HG02870 (cell line): ENCODE measurements at regions not wholly inside any gene's neighbourhood (a gene's known extent, or its start where the extent isn't known, plus 50 kb on each side); places are given as distances from the start of the nearest gene placed in this dataset.

Experiments
- ATAC-seq: cut with Tn5 transposase; IDR thresholded peaks from one replicate; pipeline ENCODE4 v1.9.1; 2021; ENCODE audit warnings: mild to moderate bottlenecking, moderate library complexity; ENCODE audit not compliant: unreplicated experiment

DNA sequence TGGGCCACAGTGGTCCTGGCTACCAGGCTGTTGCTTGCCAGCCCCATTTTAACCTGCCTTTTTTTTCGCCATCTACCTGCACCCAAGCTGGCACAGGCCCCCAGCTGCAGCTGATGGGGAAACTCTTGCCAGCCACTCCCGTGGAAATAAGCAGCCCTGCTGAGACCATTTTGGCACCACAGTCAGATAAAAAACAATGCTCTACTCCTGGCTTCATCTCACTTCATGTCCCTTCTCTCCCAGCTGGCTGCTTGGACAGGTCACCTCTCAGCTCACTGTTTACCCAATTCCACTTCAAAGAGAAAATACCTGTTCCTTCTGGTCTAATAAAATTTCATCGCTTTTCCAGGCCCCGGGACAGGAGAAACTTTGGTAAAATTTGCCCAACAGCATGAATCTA is 322.6 kb upstream of the SLC30A5 start:
- no peak for ATAC-seq

DNA sequence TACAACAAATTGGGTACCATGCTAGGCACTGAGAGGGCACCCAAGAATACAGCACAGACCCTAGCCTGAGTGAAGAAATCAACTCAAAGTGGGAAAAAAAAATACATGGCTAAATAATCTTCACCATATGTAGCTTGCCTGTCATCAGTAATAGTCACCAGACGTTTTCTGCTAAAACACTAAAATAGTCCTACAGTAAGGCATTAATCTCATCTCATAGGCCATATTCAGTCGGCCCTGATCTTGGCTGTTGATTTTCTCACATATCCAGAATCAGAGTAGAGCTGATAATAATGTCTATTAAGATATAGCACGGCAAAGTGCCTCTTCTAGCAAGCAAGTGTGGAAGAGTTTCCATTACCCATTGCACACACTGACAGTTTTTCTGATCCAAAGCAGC is 322.1 kb upstream of the SLC30A5 start:
- no peak for ATAC-seq

DNA sequence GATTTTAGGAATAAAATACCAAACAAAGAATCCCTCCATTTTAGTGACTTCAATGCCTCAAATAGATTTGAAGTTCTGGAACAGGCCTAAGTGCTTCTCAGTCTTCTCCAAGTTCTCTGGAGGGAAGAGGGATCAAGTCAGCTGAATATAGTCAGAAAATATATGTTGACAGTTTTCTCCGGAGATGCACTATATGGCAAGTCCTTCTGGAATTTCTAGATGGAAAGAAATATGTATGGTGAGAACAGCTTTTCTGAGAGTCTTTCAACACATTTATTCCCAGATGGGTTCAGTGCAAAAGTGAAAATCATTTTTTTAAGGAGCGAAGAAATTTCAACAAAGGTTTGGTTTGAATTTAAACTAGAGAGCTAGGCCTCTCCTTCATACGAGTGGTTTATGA is 317.4 kb upstream of the SLC30A5 start:
- no peak for ATAC-seq

DNA sequence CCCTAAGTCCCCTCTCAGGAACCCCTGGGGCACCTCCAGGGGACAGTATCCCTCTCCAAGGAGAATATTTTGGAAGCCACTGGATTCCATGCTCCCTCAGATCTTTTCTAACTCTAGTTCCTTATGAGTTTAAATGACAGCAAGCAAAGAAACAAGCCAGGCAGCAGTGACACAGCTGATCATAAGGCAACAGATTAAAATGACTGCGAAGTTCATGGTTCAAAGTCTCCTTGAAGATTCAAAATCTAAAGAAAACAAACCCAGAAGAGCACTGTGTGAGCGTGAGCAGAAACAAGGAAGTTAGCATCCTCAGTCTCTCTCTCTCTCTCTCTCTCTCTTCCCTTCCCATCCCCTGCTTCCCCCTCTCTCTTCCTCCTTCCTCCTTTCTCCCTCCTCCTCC is 316.7 kb upstream of the SLC30A5 start:
- no peak for ATAC-seq

DNA sequence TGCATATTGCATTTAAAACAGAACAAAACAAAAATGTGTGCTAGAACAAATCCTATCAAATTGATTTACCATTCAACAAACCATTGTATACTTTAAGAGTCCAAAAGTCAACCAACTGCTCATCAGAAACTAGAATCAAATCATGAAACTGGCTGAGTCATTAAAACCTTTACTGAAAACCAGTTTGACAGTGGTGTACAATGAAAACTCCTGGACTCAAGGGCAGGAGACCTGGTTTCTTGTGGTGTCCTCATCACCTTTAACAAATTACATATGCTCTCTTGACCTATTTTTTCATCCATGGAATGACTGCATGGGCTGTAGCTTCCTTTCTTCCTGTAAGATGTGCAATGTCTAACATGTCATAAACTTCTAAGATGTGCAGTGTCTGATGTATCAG is 315.3 kb upstream of the SLC30A5 start:
- ATAC-seq = no peak

DNA sequence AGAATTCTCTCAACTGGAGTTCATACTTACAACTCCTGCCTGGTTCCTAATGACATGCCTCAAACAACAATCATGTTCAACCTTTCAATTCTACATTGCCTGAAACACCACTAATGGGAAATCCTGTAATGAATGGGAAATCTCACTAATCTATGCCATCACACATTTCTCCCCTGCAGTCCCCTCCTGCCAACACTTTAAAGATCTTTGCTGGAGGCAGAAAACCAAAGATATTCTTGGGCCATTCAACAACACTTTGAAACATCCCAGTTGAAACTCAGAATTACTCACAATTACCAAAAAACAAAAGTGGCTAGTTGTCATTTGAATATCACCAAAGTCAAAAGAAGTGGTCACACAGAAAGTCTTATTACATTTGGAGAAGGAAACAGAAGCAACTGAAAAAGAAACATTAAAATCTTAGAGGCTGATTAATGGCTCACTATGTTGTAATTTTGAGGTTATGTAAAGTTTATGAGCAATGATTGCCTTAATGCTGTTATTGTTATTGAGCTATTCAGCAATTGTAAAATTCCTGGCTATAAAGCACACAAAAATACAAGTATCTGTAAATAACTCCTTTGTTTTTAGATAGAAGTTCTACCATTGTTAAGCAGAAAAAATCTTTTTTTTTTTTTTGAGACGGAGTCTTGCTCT is 313.4 kb upstream of the SLC30A5 start:
- no peak for ATAC-seq

DNA sequence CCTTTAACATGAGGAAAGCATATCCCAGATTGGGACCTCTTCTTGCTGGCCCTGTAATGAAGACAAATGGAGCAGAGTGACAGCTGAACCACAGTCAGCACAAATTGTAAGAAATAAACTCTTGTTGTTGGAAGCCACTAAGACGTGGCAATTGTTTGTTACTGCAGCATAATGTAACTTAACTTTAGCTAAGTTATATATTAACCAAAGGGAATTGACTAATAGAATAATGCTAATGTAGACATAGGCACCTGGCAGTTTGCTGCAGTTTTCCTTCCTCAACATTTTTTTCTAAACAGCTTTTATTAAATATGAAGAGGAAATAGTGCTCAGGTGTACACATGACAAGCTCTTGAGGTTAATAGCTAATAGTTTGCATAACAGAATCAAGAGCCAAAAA is 300.7 kb upstream of the SLC30A5 start:
- ATAC-seq = no peak

DNA sequence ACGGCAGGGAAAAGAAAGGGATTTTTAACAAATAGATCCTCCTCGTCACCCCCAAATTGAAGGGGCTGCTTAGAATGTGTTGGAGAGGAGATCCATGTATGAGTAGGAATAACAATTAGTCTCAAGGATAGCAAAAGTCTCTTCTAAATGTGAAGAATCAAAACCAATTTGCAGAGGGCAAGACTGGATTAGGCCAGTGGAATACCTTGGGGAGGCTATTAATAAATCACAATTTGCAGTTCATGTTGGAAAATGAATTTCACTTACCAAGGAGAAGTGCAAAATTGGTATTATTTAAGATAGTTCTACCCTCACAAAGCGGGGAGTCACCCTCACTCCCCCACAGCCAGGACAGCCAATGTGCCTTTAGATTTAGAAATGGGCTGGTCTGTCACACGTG is 299.8 kb upstream of the SLC30A5 start:
- ATAC-seq = no peak

DNA sequence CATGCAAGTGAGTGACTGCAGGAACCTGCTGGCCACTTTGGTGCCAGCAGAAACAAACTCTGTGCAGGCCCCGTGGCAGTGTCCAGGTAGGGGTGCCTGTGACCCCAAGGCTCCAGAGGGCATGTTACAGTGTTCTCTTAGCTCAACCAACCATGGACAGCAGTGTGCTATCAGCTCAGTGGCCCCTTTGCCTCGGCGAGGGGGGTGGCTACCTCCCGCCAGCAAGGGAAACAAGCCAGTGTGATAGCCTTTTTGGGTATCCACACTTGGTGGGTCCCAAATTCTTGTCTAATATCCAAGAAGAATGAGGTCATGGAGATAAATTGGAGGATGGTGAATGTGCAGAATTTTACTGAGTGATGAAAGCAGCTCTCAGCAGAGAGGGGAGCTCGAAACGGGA is 298.6 kb upstream of the SLC30A5 start:
- ATAC-seq = no peak

DNA sequence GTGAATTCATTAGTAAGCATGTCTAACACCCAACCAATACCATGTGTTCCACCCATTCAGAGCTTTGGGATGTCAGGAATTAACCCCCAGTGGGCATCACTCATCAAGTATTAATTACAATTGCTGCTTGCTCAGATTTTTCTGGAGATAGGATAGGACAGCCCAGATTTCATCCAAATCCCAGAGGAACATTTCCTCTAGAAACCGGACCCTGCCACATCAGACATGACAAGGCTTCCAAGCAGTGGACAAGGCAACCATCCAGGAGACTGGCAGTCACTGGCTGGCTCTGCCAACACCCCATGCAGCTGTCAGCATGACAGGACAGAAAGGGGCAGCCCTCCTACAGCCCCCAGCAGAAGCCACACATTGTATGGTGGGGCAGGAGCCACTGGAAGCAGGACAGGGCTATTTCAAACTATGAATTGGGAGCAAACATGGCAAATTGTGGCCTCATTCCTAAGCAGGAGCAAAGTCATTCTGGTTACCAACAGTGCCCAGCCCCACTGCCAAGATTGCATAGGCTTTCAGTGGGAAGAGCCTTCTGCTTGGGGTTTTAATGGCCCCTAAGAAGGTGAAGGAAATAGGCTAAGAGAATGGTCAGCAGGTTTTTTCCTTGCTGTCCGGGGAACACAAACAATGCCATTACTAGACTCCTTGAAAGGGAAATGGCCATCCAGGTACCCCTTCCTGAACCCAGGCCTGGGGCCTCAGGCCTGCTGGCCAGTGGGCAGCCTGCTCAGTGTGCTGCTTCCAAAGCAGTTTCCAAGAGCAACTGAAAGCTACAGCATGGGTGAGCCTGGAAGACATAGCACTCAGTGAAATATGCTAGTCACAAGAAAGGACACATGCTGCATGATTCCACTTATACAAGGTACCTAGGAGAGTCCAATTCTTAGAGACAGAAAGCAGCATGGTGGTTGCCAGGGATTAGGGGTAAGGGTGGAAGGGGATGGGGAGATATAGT is 294.7 kb upstream of the SLC30A5 start:
- no peak for ATAC-seq

DNA sequence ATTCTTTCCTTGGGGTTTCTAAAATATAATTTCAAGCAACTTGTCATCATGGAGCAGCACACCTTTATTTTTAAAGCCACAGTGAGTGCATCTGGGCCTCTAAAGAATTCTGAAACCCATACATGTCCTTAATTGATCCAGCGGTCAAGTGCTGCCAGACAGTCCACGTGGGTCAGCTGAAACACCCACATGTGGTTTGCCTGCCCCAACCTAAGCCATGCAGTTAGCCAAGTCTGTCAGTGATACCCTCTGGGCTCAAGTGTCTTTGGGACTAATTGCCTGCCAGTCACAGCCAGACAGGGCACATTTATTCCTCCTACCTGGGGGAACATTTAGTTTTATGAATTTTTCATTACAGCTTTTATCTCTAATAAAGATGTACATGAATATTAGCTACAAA is 291.4 kb upstream of the SLC30A5 start:
- no peak for ATAC-seq

DNA sequence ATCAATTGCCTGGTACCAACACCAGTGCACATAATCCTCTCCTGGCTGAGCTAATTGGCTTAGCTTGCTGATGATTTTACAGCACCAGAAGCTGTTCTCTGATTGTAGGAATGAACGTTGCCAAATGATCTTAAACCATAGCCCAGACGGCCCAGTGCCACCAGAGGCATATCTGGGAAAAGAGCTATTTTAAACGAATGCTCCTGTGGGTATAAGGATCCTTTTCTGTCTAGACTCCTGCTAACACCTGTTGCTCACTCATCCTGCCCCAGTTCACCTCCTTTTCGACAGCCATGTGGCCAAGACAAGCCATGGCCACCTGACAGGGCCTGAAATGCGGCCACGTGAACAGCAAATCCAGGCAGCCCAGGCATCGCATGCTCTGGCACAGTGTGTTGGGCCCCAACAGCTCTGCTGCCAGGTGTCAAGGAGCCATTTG is 289.9 kb upstream of the SLC30A5 start:
- ATAC-seq = no peak

DNA sequence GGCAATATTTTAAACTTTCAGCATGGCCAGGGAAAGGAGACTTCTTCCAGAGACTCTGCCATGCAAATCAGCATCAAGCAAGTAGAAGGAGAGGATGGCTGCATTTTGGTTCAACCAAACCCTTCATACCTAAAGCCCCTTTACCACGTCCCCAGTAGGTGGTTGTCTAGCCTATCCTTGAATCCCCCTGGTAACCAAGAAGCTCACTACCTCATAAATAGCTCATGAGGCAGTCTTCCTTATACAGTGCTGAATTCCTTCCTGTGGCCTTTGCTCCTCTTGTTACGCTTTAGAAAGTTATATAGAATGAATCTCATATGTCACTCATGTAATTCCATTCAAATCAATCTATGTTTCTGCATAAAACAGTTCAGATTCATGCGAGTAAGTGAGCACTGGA is 289.5 kb upstream of the SLC30A5 start:
- no peak for ATAC-seq

DNA sequence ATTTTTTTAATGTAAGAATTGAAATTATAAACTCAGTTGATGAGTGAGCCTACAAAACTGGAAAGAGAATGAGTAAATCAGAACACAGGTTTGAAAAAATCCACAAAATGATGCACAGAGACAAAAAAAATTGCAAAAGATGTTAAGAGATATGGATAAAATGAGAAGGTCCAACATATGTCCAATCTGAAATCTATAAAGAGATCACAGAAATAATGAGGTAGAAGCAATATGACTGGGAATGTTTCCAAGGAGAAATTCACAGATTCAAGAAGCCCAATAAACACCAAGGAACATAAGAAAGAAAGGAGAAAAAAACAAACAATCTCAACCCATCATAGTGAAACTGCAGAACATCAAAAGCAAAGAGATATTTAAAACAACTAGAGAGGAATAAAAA is 288.4 kb upstream of the SLC30A5 start:
- ATAC-seq = no peak

DNA sequence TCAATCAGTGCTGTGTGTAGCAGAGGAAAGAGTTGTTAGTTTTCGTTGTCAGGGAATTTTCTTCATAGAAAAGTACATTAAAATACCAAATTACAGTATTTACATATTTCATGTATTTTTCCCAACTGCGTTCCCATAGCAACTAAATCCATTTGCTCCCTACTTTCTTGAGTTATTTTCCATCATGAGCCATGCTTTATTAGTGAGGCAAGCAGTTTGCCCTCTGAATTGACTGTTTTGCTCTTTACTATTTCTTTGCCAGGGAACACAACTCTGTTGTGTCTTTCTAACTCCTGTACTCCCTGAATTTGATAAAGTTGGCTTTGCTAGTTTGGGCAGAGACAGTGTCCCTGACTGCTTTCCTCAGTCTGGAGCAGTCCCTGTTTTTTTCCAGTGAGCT is 276.2 kb upstream of the SLC30A5 start:
- ATAC-seq = no peak

DNA sequence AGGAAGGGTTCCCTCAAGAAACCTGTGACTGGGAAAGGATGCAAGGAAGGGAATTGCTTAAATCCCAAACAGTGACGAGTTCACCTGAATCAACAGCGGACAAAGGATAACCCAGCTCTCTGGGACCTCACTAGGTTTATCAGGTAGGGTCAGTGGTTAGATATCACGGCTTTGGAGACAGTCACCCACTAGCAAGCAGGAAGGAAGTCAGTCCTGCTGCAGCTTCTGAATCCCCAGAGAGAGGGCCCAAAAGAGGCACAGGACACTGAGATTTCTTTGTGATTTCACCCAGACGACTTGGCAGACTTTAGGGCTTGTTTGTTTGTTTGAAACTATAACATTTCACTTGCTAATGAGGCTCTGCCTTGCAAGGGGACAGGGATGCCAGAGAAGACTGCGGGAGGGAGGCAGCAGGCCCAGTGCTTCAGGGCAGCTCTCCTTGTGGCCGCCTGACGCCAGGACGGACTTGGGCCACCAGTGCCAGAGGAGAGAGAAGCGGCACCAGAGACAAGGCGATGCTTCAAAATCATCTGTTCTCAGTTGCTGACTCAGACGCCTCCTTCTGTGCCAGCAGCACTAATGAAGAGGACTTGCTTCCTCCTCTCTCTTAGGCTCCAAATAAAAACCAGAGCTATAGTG is 275.6 kb upstream of the SLC30A5 start:
- ATAC-seq = no peak

DNA sequence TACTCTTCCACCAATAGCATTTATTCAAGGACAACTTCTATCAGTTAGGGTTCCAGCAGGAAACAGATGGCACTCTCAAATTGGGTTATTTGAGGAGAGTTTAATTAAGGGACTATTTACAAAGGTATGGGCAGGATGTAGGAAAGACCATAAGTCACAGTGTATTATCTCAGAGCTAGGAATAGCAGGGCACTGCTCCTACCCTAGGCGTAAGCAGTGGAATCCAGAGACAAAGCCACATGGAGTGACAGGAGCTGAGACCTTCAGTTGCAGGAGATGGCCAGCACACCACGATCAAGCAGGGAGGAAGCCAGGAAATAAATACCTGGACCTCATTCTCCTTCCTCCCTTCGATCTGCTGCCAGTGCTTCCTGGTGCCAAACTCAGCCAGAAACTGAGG is 274.9 kb upstream of the SLC30A5 start:
- no peak for ATAC-seq

DNA sequence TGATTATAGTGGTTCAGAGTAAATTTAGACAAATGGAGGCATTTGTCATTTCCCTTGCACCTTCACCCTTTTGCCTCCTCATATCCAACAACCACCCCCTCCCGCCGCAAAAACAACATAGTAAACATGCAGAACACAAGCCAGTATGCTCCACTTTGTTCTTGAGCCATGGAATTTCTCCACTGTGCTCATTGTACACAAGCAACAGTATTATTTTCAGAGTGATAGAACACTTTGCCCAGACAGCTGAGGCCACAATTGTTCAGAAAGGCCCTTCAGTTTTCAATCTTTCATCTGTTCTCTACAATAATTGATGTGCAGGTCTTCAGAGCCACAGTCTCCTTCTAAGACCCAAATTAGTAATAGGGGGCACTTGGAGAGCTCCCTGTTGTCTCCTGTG is 272.8 kb upstream of the SLC30A5 start:
- no peak for ATAC-seq

DNA sequence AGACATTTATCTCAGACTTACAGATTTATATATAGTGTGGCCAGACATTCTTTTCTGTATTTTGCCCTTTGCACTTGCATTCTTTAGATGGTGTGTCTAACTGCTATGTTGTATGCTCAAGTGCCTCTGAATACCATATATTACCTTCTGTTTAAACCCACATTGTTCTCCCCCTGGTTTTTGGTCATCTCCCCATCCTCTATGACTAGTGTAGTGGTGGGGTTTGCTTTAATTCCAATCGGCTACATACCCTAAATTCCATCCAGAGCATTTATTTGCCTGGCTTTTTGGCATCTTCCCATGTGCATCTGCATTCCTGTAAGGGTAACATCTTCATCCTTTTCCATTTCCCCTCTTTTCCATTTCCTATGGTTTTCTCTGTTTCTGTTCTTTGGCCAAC is 271.0 kb upstream of the SLC30A5 start:
- no peak for ATAC-seq

DNA sequence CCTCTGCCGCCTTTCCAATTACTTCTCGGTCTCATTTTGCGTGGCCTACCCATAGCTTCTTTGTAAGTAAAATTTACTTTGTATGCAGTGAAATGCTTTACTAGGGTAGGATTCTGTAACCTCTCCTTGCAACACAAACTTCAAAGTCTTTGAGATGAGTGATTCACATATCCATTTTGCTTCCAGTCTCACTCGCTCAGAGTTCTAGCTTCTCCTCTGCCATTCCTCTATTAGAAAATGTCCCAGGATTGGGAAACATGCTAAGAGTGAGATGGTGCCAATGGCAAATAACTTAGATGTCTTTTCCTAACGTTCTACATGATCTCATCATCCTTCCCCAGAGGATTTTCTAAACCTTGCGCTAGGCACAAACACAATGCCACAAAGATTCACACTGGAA is 270.5 kb upstream of the SLC30A5 start:
- no peak for ATAC-seq

DNA sequence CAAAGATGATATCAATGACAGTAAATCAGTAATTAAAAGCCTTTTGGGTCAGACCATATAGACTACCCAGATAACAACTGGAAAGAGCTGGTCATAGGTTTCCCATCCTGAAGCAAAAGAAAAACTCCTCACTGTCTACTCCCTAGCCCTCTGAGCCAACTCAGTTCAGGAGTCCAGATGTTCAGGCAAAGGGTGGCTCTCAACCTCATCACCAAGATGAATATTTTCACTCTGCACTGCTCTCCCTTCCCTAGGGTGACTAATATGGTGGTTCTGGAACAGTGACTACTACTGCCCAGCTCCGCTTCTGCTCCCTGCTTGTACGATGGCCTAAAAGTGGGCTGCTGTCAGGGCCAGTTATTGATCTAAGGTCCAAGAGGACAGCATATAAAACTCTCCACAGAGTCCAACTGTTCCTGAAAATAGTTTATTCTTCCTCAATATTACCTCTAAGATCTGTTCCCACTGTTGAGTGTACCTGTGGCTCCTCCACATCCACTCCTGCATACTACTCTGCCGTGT is 263.4 kb upstream of the SLC30A5 start:
- ATAC-seq = no peak
